ENCODE measurements at regions not wholly inside any gene's neighbourhood (a gene's known extent, or its start where the extent isn't known, plus 50 kb on each side); places are given as distances from the start of the nearest gene placed in this dataset.

DNA sequence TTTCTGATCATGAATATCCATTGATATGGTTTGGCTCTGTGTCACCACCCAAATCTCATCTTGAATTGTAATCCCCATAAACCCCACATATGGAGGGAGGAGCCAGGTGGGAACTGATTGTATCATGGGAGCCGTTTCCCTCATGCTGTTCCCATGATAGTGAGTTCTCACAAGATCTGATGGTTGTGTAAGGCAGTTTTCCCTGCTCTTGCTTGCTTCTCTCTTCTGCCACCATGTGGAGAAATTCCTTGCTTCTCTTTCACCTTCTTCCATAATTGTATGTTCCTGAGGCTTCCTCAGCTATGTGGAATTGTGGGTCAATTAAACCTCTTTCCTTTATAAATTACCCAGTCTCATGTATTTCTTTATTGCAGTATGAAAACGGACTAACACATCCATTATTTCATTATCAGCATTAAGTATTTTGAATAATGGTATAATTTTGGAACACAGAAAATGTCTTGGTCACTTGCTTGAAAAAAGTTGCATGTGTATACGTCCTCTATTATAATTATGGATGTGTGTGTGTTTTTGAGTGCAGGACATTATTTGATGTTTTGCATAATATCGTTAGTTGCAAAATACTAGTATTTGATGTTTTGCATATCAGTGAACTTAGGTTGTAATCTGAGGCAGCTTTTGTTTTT, 334.6 kb downstream of the PCDH10 start:
- Histone ChIP-seq H4K20me1 (ENCODE audit: insufficient read depth) (no peaks in the 10 kb centered on the region), H3F3A (replicated peaks; ENCODE audit: insufficient read depth) (no peaks in the 10 kb centered on the region), H3K79me2 (ENCODE audit: insufficient read depth) (no peaks in the 10 kb centered on the region), H3K9ac (no peak overlapping the region), H3K9me2 (no peaks in the 10 kb centered on the region), H3K9me3 (no peaks in the 10 kb centered on the region), H3K4me3 (ENCODE audit: low read depth in 2 of 2, low read length in 1 of 2) (no peak overlapping the region), H3K36me3 (replicated peaks in 1 of 2; ENCODE audit: control insufficient read depth in 1 of 2, insufficient read depth in 2 of 2, low read length in 1 of 2) (no peaks in the 10 kb centered on the region), H3K27ac (ENCODE audit: low read depth in 2 of 2, low read length in 1 of 2) (no peak overlapping the region), H3K27me3 (ENCODE audit: insufficient read depth) (no peaks in the 10 kb centered on the region), H3K4me1 (ENCODE audit: control insufficient read depth in 1 of 2, insufficient read depth in 2 of 2, low read depth in 1 of 2, low read length in 1 of 2) (no peaks in the 10 kb centered on the region; a peak in 1 of 4 replicates), H2AFZ (ENCODE audit: low read depth) (no peak overlapping the region), H3K4me2 (no peak overlapping the region)
- POLR2A ChIA-PET = no interaction called here
- TF ChIP-seq ELF1 (IDR thresholded peaks at IDR 0.05) = no peak
- TF ChIP-seq EP300 (IDR thresholded peaks at IDR 0.05; ENCODE audit: borderline replicate concordance in 1 of 2, low read depth in 1 of 2, low read length in 1 of 2) = no peak
- no peak for TF ChIP-seq GABPA (IDR thresholded peaks at IDR 0.05; ENCODE audit: low read depth)
- no peak for TF ChIP-seq NFIC (IDR thresholded peaks at IDR 0.05; ENCODE audit: borderline replicate concordance)
- no peak for TF ChIP-seq ZBTB33 (IDR thresholded peaks at IDR 0.05; ENCODE audit: borderline replicate concordance, low read depth)
- no peak for TF ChIP-seq FOXM1 (IDR thresholded peaks at IDR 0.05; ENCODE audit: low read depth)
- no peak for TF ChIP-seq TCF12 (IDR thresholded peaks at IDR 0.05)
- TF ChIP-seq MXI1 (IDR thresholded peaks at IDR 0.05; ENCODE audit: low read depth, low read length) = no peak
- no peak for TF ChIP-seq EZH2phosphoT487 (IDR thresholded peaks at IDR 0.05; ENCODE audit: borderline replicate concordance, low read depth)
- no peak for TF ChIP-seq GATA2 (CRISPR knock-in tag; IDR thresholded peaks at IDR 0.05)
- TF ChIP-seq RAD21 (IDR thresholded peaks at IDR 0.05; ENCODE audit: low read length) = peak; percentile 46
- no peak for TF ChIP-seq TEAD4 (IDR thresholded peaks at IDR 0.05; ENCODE audit: borderline replicate concordance, insufficient read depth)
- TF ChIP-seq, protein P1, sequence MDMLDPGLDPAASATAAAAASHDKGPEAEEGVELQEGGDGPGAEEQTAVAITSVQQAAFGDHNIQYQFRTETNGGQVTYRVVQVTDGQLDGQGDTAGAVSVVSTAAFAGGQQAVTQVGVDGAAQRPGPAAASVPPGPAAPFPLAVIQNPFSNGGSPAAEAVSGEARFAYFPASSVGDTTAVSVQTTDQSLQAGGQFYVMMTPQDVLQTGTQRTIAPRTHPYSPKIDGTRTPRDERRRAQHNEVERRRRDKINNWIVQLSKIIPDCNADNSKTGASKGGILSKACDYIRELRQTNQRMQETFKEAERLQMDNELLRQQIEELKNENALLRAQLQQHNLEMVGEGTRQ (IDR thresholded peaks at IDR 0.05; ENCODE audit: borderline replicate concordance, low read depth, low read length) = no peak
- no peak for TF ChIP-seq CHD2 (IDR thresholded peaks at IDR 0.05; ENCODE audit: low read length, partially characterized antibody)
- no peak for TF ChIP-seq REST (IDR thresholded peaks at IDR 0.05; ENCODE audit: low read depth, low read length)
- TF ChIP-seq SMC3 (IDR thresholded peaks at IDR 0.05; ENCODE audit: low read depth, low read length) = peak; percentile 35
- no peak for TF ChIP-seq PBX3 (IDR thresholded peaks at IDR 0.05)
- TF ChIP-seq CTCF (IDR thresholded peaks at IDR 0.05) = peak; percentile 55
- TF ChIP-seq SIN3A (IDR thresholded peaks at IDR 0.05; ENCODE audit: borderline replicate concordance, low read depth, low read length) = no peak
- TF ChIP-seq POLR2AphosphoS5 (IDR thresholded peaks at IDR 0.05; ENCODE audit: low read depth, low read length) = no peak
- WGBS (ENCODE audit: low lambda C conversion rate) = 20% methylated on average over 4 of the region's 4 CpGs
- CTCF ChIA-PET = interaction anchor here (1.4 to 1.7 kb wide), 2 partner anchors 329 to 337 kb away, joined by 4 to 10 read pairs; no protein-coding TSS in a partner anchor
- DNase-seq = no peak
